Colonic mucosa (tissue), 4 donors: ENCODE measurements at regions not wholly inside any gene's neighbourhood (a gene's known extent, or its start where the extent isn't known, plus 50 kb on each side); places are given as distances from the start of the nearest gene placed in this dataset.

Experiments used
- DNase-seq: peaks from one replicate; pipeline ENCODE4 v3.0.0-alpha.2; 2020
- H3K27ac ChIP-seq: fragments of 200-600 bp; one replicate; pipeline ENCODE4 v1.8.0; 2021
- H3K27me3 ChIP-seq: fragments of 200-600 bp; one replicate; pipeline ENCODE4 v1.8.0; 2021
- H3K36me3 ChIP-seq: fragments of 200-600 bp; one replicate; pipeline ENCODE4 v1.8.0; 2021
- H3K4me1 ChIP-seq: fragments of 200-600 bp; one replicate; pipeline ENCODE4 v1.8.0; 2021; ENCODE audit warnings: mild to moderate bottlenecking
- H3K4me3 ChIP-seq: fragments of 200-600 bp; one replicate; pipeline ENCODE4 v1.8.0; 2021
- H3K9ac ChIP-seq, 2 donors: one replicate each; pipeline ENCODE4 v1.7.0; 2013; ENCODE audit warnings: control low read depth in 2 of 2, low read depth in 2 of 2, low read length in 2 of 2
- H3K9me3 ChIP-seq: fragments of 200-600 bp; one replicate; pipeline ENCODE4 v1.8.0; 2021
- CTCF ChIP-seq: fragments of 200-600 bp; IDR thresholded peaks from one replicate; pipeline ENCODE4 v1.8.0; 2022; ENCODE audit warnings: antibody characterized with exemption, mild to moderate bottlenecking
- intact Hi-C: fragments of 100-400 bp; cut with DNase I; formaldehyde crosslinking; loops from one replicate; pipeline ENCODE4 v1.14.1; 2022
- donor health status: healthy.
- donor health status: DM: no; HTN: no; CAD: no.
- donor health status: DM: no; HTN: no; CAD: no.

- Histone ChIP-seq H3K27me3 (no peaks in the 10 kb centered on the region), H3K4me1 (no peaks in the 10 kb centered on the region), H3K36me3 (no peaks in the 10 kb centered on the region), H3K4me3 (no peak overlapping the region), H3K9me3 (no peaks in the 10 kb centered on the region), H3K27ac (no peak overlapping the region), H3K9ac (no peak overlapping the region)
- no peak for DNase-seq
- intact Hi-C loops = no loop called here
- TF ChIP-seq CTCF = no peak
Observed at GRCh38 chr3:99458013-99458412, 180.4 kb upstream of the COL8A1 start.

- no peak overlapping the region for H3K4me3 ChIP-seq
- no peaks in the 10 kb centered on the region for H3K36me3 ChIP-seq
- intact Hi-C loops = no loop called here
- no peak overlapping the region for H3K9ac ChIP-seq
- no peaks in the 10 kb centered on the region for H3K4me1 ChIP-seq
- no peaks in the 10 kb centered on the region for H3K27me3 ChIP-seq
- DNase-seq = no peak
- no peak overlapping the region for H3K27ac ChIP-seq
- TF ChIP-seq CTCF = no peak
- H3K9me3 ChIP-seq = no peaks in the 10 kb centered on the region
Observed at GRCh38 chr3:99442599-99442998, 195.8 kb upstream of the COL8A1 start.

- no peak overlapping the region for H3K27ac ChIP-seq
- intact Hi-C loops = no loop called here
- H3K9ac ChIP-seq = no peak overlapping the region
- no peaks in the 10 kb centered on the region for H3K27me3 ChIP-seq
- no peak overlapping the region for H3K4me3 ChIP-seq
- no peak for TF ChIP-seq CTCF
- no peaks in the 10 kb centered on the region for H3K9me3 ChIP-seq
- no peak for DNase-seq
- no peaks in the 10 kb centered on the region for H3K36me3 ChIP-seq
- no peaks in the 10 kb centered on the region for H3K4me1 ChIP-seq
Observed at GRCh38 chr3:99439892-99440291, 198.5 kb upstream of the COL8A1 start.

- H3K36me3 ChIP-seq = no peaks in the 10 kb centered on the region
- no peak overlapping the region for H3K4me3 ChIP-seq
- intact Hi-C loops = no loop called here
- H3K27ac ChIP-seq = no peak overlapping the region
- H3K4me1 ChIP-seq = no peaks in the 10 kb centered on the region
- TF ChIP-seq CTCF = no peak
- DNase-seq = no peak
- H3K27me3 ChIP-seq = no peaks in the 10 kb centered on the region
- H3K9me3 ChIP-seq = no peaks in the 10 kb centered on the region
- no peak overlapping the region for H3K9ac ChIP-seq
Observed at GRCh38 chr3:99434190-99434589, 204.2 kb upstream of the COL8A1 start.

- Histone ChIP-seq H3K27me3 (no peaks in the 10 kb centered on the region), H3K27ac (no peak overlapping the region), H3K9ac (no peak overlapping the region), H3K36me3 (no peaks in the 10 kb centered on the region), H3K4me1 (no peaks in the 10 kb centered on the region), H3K9me3 (no peaks in the 10 kb centered on the region), H3K4me3 (no peak overlapping the region)
- intact Hi-C loops = no loop called here
- DNase-seq = no peak
- no peak for TF ChIP-seq CTCF
Observed at GRCh38 chr3:99430348-99431134, 207.9 kb upstream of the COL8A1 start.
